Adrenal gland (tissue), 5 donors: ENCODE measurements at regions not wholly inside any gene's neighbourhood (a gene's known extent, or its start where the extent isn't known, plus 50 kb on each side); places are given as distances from the start of the nearest gene placed in this dataset.

Source experiments
- CTCF ChIP-seq, 6 experiments: fragments of 450-650 bp in 4 of 6; fragments of 200-600 bp in 2 of 6; sonication (generic) in 1 of 6; IDR thresholded peaks; 1 replicate in 5 of 6; 2 replicates in 1 of 6; pipeline versions ENCODE4 v1.5.1 to v1.8.0; 2016 to 2021; ENCODE audit warnings: antibody characterized with exemption in 6 of 6, mild to moderate bottlenecking in 2 of 6, moderate library complexity in 1 of 6
- POLR2A ChIP-seq, 2 donors: fragments of 450-650 bp; IDR thresholded peaks; one replicate each; pipeline ENCODE4 v1.6.1; 2017; ENCODE audit warnings: antibody characterized with exemption in 2 of 2, mild to moderate bottlenecking in 2 of 2, moderate library complexity in 1 of 2
- donor health status: DM: no; HTN: no; CAD: no.

- no peak for TF ChIP-seq POLR2A (IDR thresholded peaks at IDR 0.05)
- TF ChIP-seq CTCF (IDR thresholded peaks at IDR 0.05) = no peak
These were observed 318.6 kb downstream of the SS18 start for GRCh38 chr18:25771796-25772195.
